CD14-positive monocyte (primary cell): ENCODE measurements at regions not wholly inside any gene's neighbourhood (a gene's known extent, or its start where the extent isn't known, plus 50 kb on each side); places are given as distances from the start of the nearest gene placed in this dataset.

Source experiments
- DNase-seq, 3 donors: peaks; one replicate each; pipeline ENCODE4 v3.0.0-alpha.2; 2011 to 2022
- H2AFZ ChIP-seq: 2 replicates; pipeline ENCODE4 v1.6.0; 2012; ENCODE audit warnings: mild to moderate bottlenecking, low read depth, low read length, inconsistent platforms; ENCODE audit not compliant: insufficient read depth, poor library complexity, severe bottlenecking
- H3K27ac ChIP-seq, 2 donors: 1 replicate in 1 of 2; 2 replicates in 1 of 2; pipeline ENCODE4 v1.5.1; 2012 to 2013; ENCODE audit warnings: low read length in 2 of 2, control low read depth in 1 of 2, inconsistent platforms in 1 of 2, low read depth in 1 of 2, mild to moderate bottlenecking in 1 of 2
- H3K27me3 ChIP-seq, 2 donors: one replicate each; pipeline versions ENCODE4 v1.6.0 to v1.6.1; 2011 to 2013; ENCODE audit warnings: low read length in 2 of 2; ENCODE audit not compliant: control insufficient read depth in 2 of 2, insufficient read depth in 2 of 2
- H3K36me3 ChIP-seq, 2 donors: replicated peaks in 1 of 2; 1 replicate in 1 of 2; 2 replicates in 1 of 2; pipeline versions ENCODE4 v1.5.1 to v1.6.1; 2012 to 2013; ENCODE audit warnings: low read length in 2 of 2, control low read depth in 1 of 2, inconsistent platforms in 1 of 2, mild to moderate bottlenecking in 1 of 2; ENCODE audit not compliant: insufficient read depth in 2 of 2, control insufficient read depth in 1 of 2
- H3K4me1 ChIP-seq, 2 donors: 1 replicate in 1 of 2; 2 replicates in 1 of 2; pipeline versions ENCODE4 v1.5.1 to v1.6.1; 2012 to 2013; ENCODE audit warnings: low read length in 2 of 2, control low read depth in 1 of 2, inconsistent platforms in 1 of 2, mild to moderate bottlenecking in 1 of 2, moderate library complexity in 1 of 2; ENCODE audit not compliant: insufficient read depth in 2 of 2, control insufficient read depth in 1 of 2
- H3K4me2 ChIP-seq: replicated peaks from 2 replicates; pipeline ENCODE3; 2012; ENCODE audit warnings: low read length, moderate library complexity, mild to moderate bottlenecking; ENCODE audit not compliant: poor library complexity, severe bottlenecking; ENCODE audit errors: extremely low read depth
- H3K4me3 ChIP-seq, 3 experiments: fragments of 200-600 bp in 1 of 3; sonication (generic) in 1 of 3; replicated peaks in 1 of 3; 1 replicate in 2 of 3; 2 replicates in 1 of 3; pipeline ENCODE4 v1.5.1; 2011 to 2013; ENCODE audit warnings: low read length in 3 of 3, mild to moderate bottlenecking in 3 of 3, control low read depth in 2 of 3, low read depth in 2 of 3, inconsistent platforms in 1 of 3, moderate library complexity in 1 of 3
- H3K79me2 ChIP-seq: 2 replicates; pipeline ENCODE4 v1.6.0; 2012; ENCODE audit warnings: mild to moderate bottlenecking, control low read depth, inconsistent platforms, low read length, moderate library complexity; ENCODE audit not compliant: insufficient read depth
- H3K9ac ChIP-seq: 2 replicates; pipeline ENCODE4 v1.6.0; 2017; ENCODE audit warnings: low read length, mild to moderate bottlenecking; ENCODE audit not compliant: insufficient read depth, poor library complexity, severe bottlenecking
- H3K9me3 ChIP-seq, 2 donors: replicated peaks in 1 of 2; 1 replicate in 1 of 2; 2 replicates in 1 of 2; pipeline versions ENCODE4 v1.5.1 to v1.6.1; 2012 to 2013; ENCODE audit warnings: low read length in 2 of 2, control low read depth in 1 of 2; ENCODE audit not compliant: control insufficient read depth in 1 of 2, insufficient read depth in 1 of 2
- H4K20me1 ChIP-seq: 2 replicates; pipeline ENCODE4 v1.6.0; 2012; ENCODE audit warnings: mild to moderate bottlenecking, low read length, control low read depth, moderate library complexity; ENCODE audit not compliant: insufficient read depth
- H3K27ac Mint-ChIP-seq, 7 donors: one replicate each; pipeline ENCODE4 v1.8.0; 2020; ENCODE audit warnings: mild to moderate bottlenecking in 7 of 7, mixed read lengths in 7 of 7, moderate library complexity in 6 of 7, inconsistent platforms in 2 of 7
- H3K27me3 Mint-ChIP-seq, 3 donors: one replicate each; pipeline ENCODE4 v1.8.0; 2021 to 2022; ENCODE audit warnings: low read depth in 3 of 3, mild to moderate bottlenecking in 3 of 3, mixed read lengths in 3 of 3, moderate library complexity in 3 of 3, inconsistent platforms in 1 of 3
- H3K36me3 Mint-ChIP-seq, 2 donors: one replicate each; pipeline ENCODE4 v1.8.0; 2020; ENCODE audit warnings: mixed read lengths in 2 of 2, inconsistent platforms in 1 of 2, mild to moderate bottlenecking in 1 of 2
- H3K4me1 Mint-ChIP-seq: one replicate; pipeline ENCODE4 v1.8.0; 2020; ENCODE audit warnings: mild to moderate bottlenecking, mixed read lengths
- H3K4me3 Mint-ChIP-seq, 2 donors: one replicate each; pipeline ENCODE4 v1.8.0; 2020; ENCODE audit warnings: mild to moderate bottlenecking in 2 of 2, mixed read lengths in 2 of 2, moderate library complexity in 1 of 2
- H3K9me3 Mint-ChIP-seq, 7 donors: one replicate each; pipeline ENCODE4 v1.8.0; 2020 to 2022; ENCODE audit warnings: mixed read lengths in 7 of 7, mild to moderate bottlenecking in 6 of 7, moderate library complexity in 6 of 7, inconsistent platforms in 2 of 7
- CTCF ChIP-seq: fragments of 200-600 bp; IDR thresholded peaks from one replicate; pipeline ENCODE4 v1.8.0; 2022; ENCODE audit warnings: antibody characterized with exemption, mild to moderate bottlenecking
- WGBS: methylation state at CpG from one replicate; pipeline ENCODE4 v1.1.5; 2013; ENCODE audit warnings: missing lambda C conversion rate; ENCODE audit not compliant: insufficient coverage; 5-methylcytosine and 5-hydroxymethylcytosine counted together
- intact Hi-C, 2 donors: fragments of 100-400 bp; cut with micrococcal nuclease; formaldehyde crosslinking; loops; one replicate each; pipeline versions ENCODE4 v1.15.0 to v1.15.1; 2023

- WGBS = no CpG with 5 or more reads among the region's 5 CpGs
- H3K4me1 ChIP-seq = no peaks in the 10 kb centered on the region
- Mint-ChIP-seq H3K4me1 (no peaks in the 10 kb centered on the region), H3K27ac (no peak overlapping the region), H3K27me3 (no peaks in the 10 kb centered on the region), H3K36me3 (no peaks in the 10 kb centered on the region), H3K4me3 (no peak overlapping the region), H3K9me3 (peaks cover 0 to 27% (median 13%) of the 10 kb centered on the region in 7 donors)
- no peak for TF ChIP-seq CTCF
- H4K20me1 ChIP-seq = no peaks in the 10 kb centered on the region
- H3K36me3 ChIP-seq = no peaks in the 10 kb centered on the region
- H3K9me3 ChIP-seq = peaks cover 9 to 24% of the 10 kb centered on the region in 2 donors
- no peak overlapping the region for H3K4me2 ChIP-seq
- H3K79me2 ChIP-seq = no peaks in the 10 kb centered on the region
- no peak overlapping the region for H3K27ac ChIP-seq
- H3K9ac ChIP-seq = no peak overlapping the region
- H2AFZ ChIP-seq = no peak overlapping the region
- intact Hi-C loops = no loop called here
- no peak for DNase-seq
- no peaks in the 10 kb centered on the region for H3K27me3 ChIP-seq
- no peak overlapping the region for H3K4me3 ChIP-seq
These were observed 286.1 kb upstream of the STS start for GRCh38 chrX:6861456-6861855.

GRCh38 chrX:6857749-6858148 is 289.8 kb upstream of the STS start:
- H3K4me3 Mint-ChIP-seq = no peak overlapping the region
- no peak overlapping the region for H3K4me3 ChIP-seq
- H3K9ac ChIP-seq = no peak overlapping the region
- DNase-seq = no peak
- H4K20me1 ChIP-seq = no peaks in the 10 kb centered on the region
- intact Hi-C loops = no loop called here
- no peak overlapping the region for H3K27ac ChIP-seq
- no peaks in the 10 kb centered on the region for H3K4me1 Mint-ChIP-seq
- no peaks in the 10 kb centered on the region for H3K79me2 ChIP-seq
- H3K9me3 ChIP-seq = peaks cover 7 to 21% of the 10 kb centered on the region in 2 donors
- no peaks in the 10 kb centered on the region for H3K36me3 Mint-ChIP-seq
- no peaks in the 10 kb centered on the region for H3K27me3 ChIP-seq
- no peak overlapping the region for H3K27ac Mint-ChIP-seq
- H3K27me3 Mint-ChIP-seq = no peaks in the 10 kb centered on the region
- peaks cover 0 to 27% (median 11%) of the 10 kb centered on the region in 7 donors for H3K9me3 Mint-ChIP-seq
- no peak overlapping the region for H3K4me2 ChIP-seq
- no peaks in the 10 kb centered on the region for H3K4me1 ChIP-seq
- WGBS = no CpG with 5 or more reads among the region's 2 CpGs
- no peak overlapping the region for H2AFZ ChIP-seq
- no peak for TF ChIP-seq CTCF
- no peaks in the 10 kb centered on the region for H3K36me3 ChIP-seq
